ENCODE measurements at regions not wholly inside any gene's neighbourhood (a gene's known extent, or its start where the extent isn't known, plus 50 kb on each side); places are given as distances from the start of the nearest gene placed in this dataset.

GRCh38 chr2:228303960-228304359 lies 122.5 kb upstream of the SPHKAP start:
- Histone ChIP-seq H3K27me3 (replicated peaks; ENCODE audit: control insufficient read depth, insufficient read depth, low read length) (no peaks in the 10 kb centered on the region), H3K4me3 (ENCODE audit: low read depth, low read length) (no peak overlapping the region), H3K36me3 (ENCODE audit: control insufficient read depth, insufficient read depth, low read length) (no peaks in the 10 kb centered on the region), H3K9me3 (no peaks in the 10 kb centered on the region), H3K4me1 (no peaks in the 10 kb centered on the region)
- no peak for DNase-seq
- intact Hi-C loops (cut with micrococcal nuclease; ENCODE audit: unreplicated experiment): no loop called here
- no peak for TF ChIP-seq CTCF (IDR thresholded peaks at IDR 0.05; ENCODE audit: insufficient read depth in 1 of 2, low read depth in 1 of 2, low read length in 1 of 2, severe bottlenecking in 1 of 2, unreplicated experiment in 1 of 2)
- Mint-ChIP-seq H3K27ac (ENCODE audit: unreplicated experiment) (no peak overlapping the region), H3K36me3 (ENCODE audit: insufficient read depth, unreplicated experiment) (no peaks in the 10 kb centered on the region), H3K4me3 (ENCODE audit: unreplicated experiment) (no peak overlapping the region), H3K9me3 (ENCODE audit: unreplicated experiment) (no peaks in the 10 kb centered on the region), H3K4me1 (ENCODE audit: low read depth, unreplicated experiment) (no peaks in the 10 kb centered on the region), H3K27me3 (ENCODE audit: insufficient read depth, unreplicated experiment) (peaks cover 12% of the 10 kb centered on the region)
- POLR2A ChIA-PET: no interaction called here
- CTCF ChIA-PET: no interaction called here
- no TSS peak for BruUV-seq (replicated peaks)

- no peaks in the 10 kb centered on the region for H3K27me3 Mint-ChIP-seq (ENCODE audit: insufficient read depth, unreplicated experiment)
- H3K36me3 Mint-ChIP-seq (ENCODE audit: insufficient read depth, unreplicated experiment): no peaks in the 10 kb centered on the region
- no peaks in the 10 kb centered on the region for H3K4me1 Mint-ChIP-seq (ENCODE audit: low read depth, unreplicated experiment)
- BruUV-seq (replicated peaks): no TSS peak
- POLR2A ChIA-PET: no interaction called here
- no peaks in the 10 kb centered on the region for H3K9me3 Mint-ChIP-seq (ENCODE audit: unreplicated experiment)
- Histone ChIP-seq H3K4me1 (no peaks in the 10 kb centered on the region), H3K9me3 (no peaks in the 10 kb centered on the region), H3K27me3 (replicated peaks; ENCODE audit: control insufficient read depth, insufficient read depth, low read length) (no peaks in the 10 kb centered on the region), H3K4me3 (ENCODE audit: low read depth, low read length) (no peak overlapping the region), H3K36me3 (ENCODE audit: control insufficient read depth, insufficient read depth, low read length) (no peaks in the 10 kb centered on the region)
- CTCF ChIA-PET: no interaction called here
- DNase-seq: no peak
- H3K27ac Mint-ChIP-seq (ENCODE audit: unreplicated experiment): no peak overlapping the region
- intact Hi-C loops (cut with micrococcal nuclease; ENCODE audit: unreplicated experiment): no loop called here
- H3K4me3 Mint-ChIP-seq (ENCODE audit: unreplicated experiment): no peak overlapping the region
- no peak for TF ChIP-seq CTCF (IDR thresholded peaks at IDR 0.05; ENCODE audit: insufficient read depth in 1 of 2, low read depth in 1 of 2, low read length in 1 of 2, severe bottlenecking in 1 of 2, unreplicated experiment in 1 of 2)
Measured at GRCh38 chr2:228283491-228284171, 102.1 kb upstream of the SPHKAP start.

- Mint-ChIP-seq H3K9me3 (ENCODE audit: unreplicated experiment) (no peaks in the 10 kb centered on the region), H3K36me3 (ENCODE audit: insufficient read depth, unreplicated experiment) (no peaks in the 10 kb centered on the region), H3K4me1 (ENCODE audit: low read depth, unreplicated experiment) (no peaks in the 10 kb centered on the region), H3K27me3 (ENCODE audit: insufficient read depth, unreplicated experiment) (no peaks in the 10 kb centered on the region), H3K27ac (ENCODE audit: unreplicated experiment) (no peak overlapping the region), H3K4me3 (ENCODE audit: unreplicated experiment) (no peak overlapping the region)
- DNase-seq: no peak
- ChIA-PET POLR2A (no interaction called here), CTCF (no interaction called here)
- intact Hi-C loops (cut with micrococcal nuclease; ENCODE audit: unreplicated experiment): no loop called here
- Histone ChIP-seq H3K4me3 (ENCODE audit: low read depth, low read length) (no peak overlapping the region), H3K9me3 (no peaks in the 10 kb centered on the region), H3K4me1 (no peaks in the 10 kb centered on the region), H3K36me3 (ENCODE audit: control insufficient read depth, insufficient read depth, low read length) (no peaks in the 10 kb centered on the region), H3K27me3 (replicated peaks; ENCODE audit: control insufficient read depth, insufficient read depth, low read length) (no peaks in the 10 kb centered on the region)
- BruUV-seq (replicated peaks): no TSS peak
- TF ChIP-seq CTCF (IDR thresholded peaks at IDR 0.05; ENCODE audit: insufficient read depth in 1 of 2, low read depth in 1 of 2, low read length in 1 of 2, severe bottlenecking in 1 of 2, unreplicated experiment in 1 of 2): no peak
Measured at GRCh38 chr2:228282376-228282775, 100.9 kb upstream of the SPHKAP start.

Measured in Caco-2 (cell line).